CD4-positive, CD25-positive, alpha-beta regulatory T cell (primary cell): ENCODE measurements at regions not wholly inside any gene's neighbourhood (a gene's known extent, or its start where the extent isn't known, plus 50 kb on each side); places are given as distances from the start of the nearest gene placed in this dataset.
A peak's percentile ranks its signal among the peaks of the same experiment; 100 is the strongest.
"Not testable (repeated sequence)": the region's sequence is repeated elsewhere in the genome, so short reads cannot be mapped to it uniquely, and the experiment has no call there.

ENCODE experiments used
- ATAC-seq, 2 donors: fragments of 150-1000 bp; cut with Tn5 transposase; one replicate each; pipeline ENCODE4 v1.10.0; 2021; ENCODE audit warnings: low read depth in 2 of 2, moderate number of reproducible peaks in 2 of 2, moderate library complexity in 1 of 2
- DNase-seq, 3 donors: peaks; one replicate each; pipeline versions ENCODE4 v3.0.0 to v3.0.0-alpha.2; 2012 to 2022; ENCODE audit warnings: mixed read lengths in 1 of 3
- H3K27ac ChIP-seq: one replicate; pipeline ENCODE4 v1.7.0; 2013; ENCODE audit warnings: mild to moderate bottlenecking, low read length; ENCODE audit not compliant: insufficient read depth, poor library complexity, severe bottlenecking
- H3K27me3 ChIP-seq: one replicate; pipeline ENCODE4 v1.7.0; 2013; ENCODE audit warnings: low read length; ENCODE audit not compliant: control insufficient read depth, insufficient read depth
- H3K36me3 ChIP-seq: one replicate; pipeline ENCODE4 v1.7.0; 2013; ENCODE audit warnings: mild to moderate bottlenecking, low read length, moderate library complexity; ENCODE audit not compliant: control insufficient read depth, insufficient read depth
- H3K4me1 ChIP-seq: 2 replicates; pipeline ENCODE4 v1.7.0; 2013; ENCODE audit warnings: mild to moderate bottlenecking, low read length; ENCODE audit not compliant: insufficient read depth, control insufficient read depth, poor library complexity, severe bottlenecking
- H3K4me3 ChIP-seq: one replicate; pipeline ENCODE4 v1.7.0; 2013; ENCODE audit warnings: low read depth, mild to moderate bottlenecking, low read length, moderate library complexity
- H3K9me3 ChIP-seq, 2 experiments: 1 replicate in 1 of 2; 2 replicates in 1 of 2; pipeline ENCODE4 v1.7.0; 2013; ENCODE audit warnings: low read length in 2 of 2, mild to moderate bottlenecking in 1 of 2, moderate library complexity in 1 of 2; ENCODE audit not compliant: control insufficient read depth in 2 of 2
- H3K27ac Mint-ChIP-seq, 3 donors: one replicate each; pipeline ENCODE4 v1.8.0; 2020 to 2022; ENCODE audit warnings: mild to moderate bottlenecking in 3 of 3, mixed read lengths in 3 of 3, moderate library complexity in 2 of 3
- H3K27me3 Mint-ChIP-seq: one replicate; pipeline ENCODE4 v1.8.0; 2022; ENCODE audit warnings: mild to moderate bottlenecking, mixed read lengths
- H3K36me3 Mint-ChIP-seq: one replicate; pipeline ENCODE4 v1.8.0; 2020; ENCODE audit warnings: mixed read lengths
- H3K4me1 Mint-ChIP-seq, 4 donors: one replicate each; pipeline ENCODE4 v1.8.0; 2020 to 2022; ENCODE audit warnings: mixed read lengths in 4 of 4, mild to moderate bottlenecking in 1 of 4
- H3K4me3 Mint-ChIP-seq, 4 donors: one replicate each; pipeline ENCODE4 v1.8.0; 2020 to 2022; ENCODE audit warnings: mild to moderate bottlenecking in 4 of 4, mixed read lengths in 4 of 4, moderate library complexity in 3 of 4
- H3K9me3 Mint-ChIP-seq, 7 donors: one replicate each; pipeline ENCODE4 v1.8.0; 2020 to 2022; ENCODE audit warnings: mixed read lengths in 7 of 7, mild to moderate bottlenecking in 3 of 7, moderate library complexity in 2 of 7

GRCh38 chrX:145393702-145394235 is 146.5 kb downstream of the SPANXN1 start:
- no peaks in the 10 kb centered on the region for H3K4me1 Mint-ChIP-seq
- no peak overlapping the region for H3K4me3 Mint-ChIP-seq
- no peak overlapping the region for H3K27ac ChIP-seq
- DNase-seq (peak in 1 of 3 donors; percentile 4), ATAC-seq (no peak)
- H3K4me1 ChIP-seq = no peaks in the 10 kb centered on the region
- no peaks in the 10 kb centered on the region for H3K9me3 ChIP-seq
- H3K27ac Mint-ChIP-seq = no peak overlapping the region
- H3K27me3 ChIP-seq = no peaks in the 10 kb centered on the region
- no peaks in the 10 kb centered on the region for H3K27me3 Mint-ChIP-seq
- no peak overlapping the region for H3K4me3 ChIP-seq
- H3K36me3 ChIP-seq = no peaks in the 10 kb centered on the region
- peaks cover 0 to 10% (median 0%) of the 10 kb centered on the region in 7 donors for H3K9me3 Mint-ChIP-seq
- no peaks in the 10 kb centered on the region for H3K36me3 Mint-ChIP-seq

- Mint-ChIP-seq H3K4me1 (no peaks in the 10 kb centered on the region), H3K4me3 (no peak overlapping the region), H3K27ac (no peak overlapping the region), H3K9me3 (peaks cover 0 to 8% (median 0%) of the 10 kb centered on the region in 7 donors), H3K27me3 (no peaks in the 10 kb centered on the region), H3K36me3 (no peaks in the 10 kb centered on the region)
- Histone ChIP-seq H3K27me3 (no peaks in the 10 kb centered on the region), H3K9me3 (no peaks in the 10 kb centered on the region), H3K4me3 (no peak overlapping the region), H3K4me1 (no peaks in the 10 kb centered on the region), H3K36me3 (no peaks in the 10 kb centered on the region), H3K27ac (no peak overlapping the region)
- no peak for DNase-seq
- no peak for ATAC-seq
Measured at GRCh38 chrX:145394344-145394743, 147.0 kb downstream of the SPANXN1 start.

GRCh38 chrX:145396612-145397011 is 149.3 kb downstream of the SPANXN1 start:
- no peaks in the 10 kb centered on the region for H3K27me3 Mint-ChIP-seq
- Histone ChIP-seq H3K27me3 (no peaks in the 10 kb centered on the region), H3K36me3 (no peaks in the 10 kb centered on the region), H3K9me3 (no peaks in the 10 kb centered on the region), H3K27ac (no peak overlapping the region), H3K4me3 (no peak overlapping the region), H3K4me1 (no peaks in the 10 kb centered on the region)
- DNase-seq (no peak), ATAC-seq (no peak)
- peaks cover 0 to 7% (median 0%) of the 10 kb centered on the region in 7 donors for H3K9me3 Mint-ChIP-seq
- H3K36me3 Mint-ChIP-seq = no peaks in the 10 kb centered on the region
- H3K27ac Mint-ChIP-seq = no peak overlapping the region
- H3K4me1 Mint-ChIP-seq = no peaks in the 10 kb centered on the region
- H3K4me3 Mint-ChIP-seq = no peak overlapping the region

GRCh38 chrX:145405012-145405411 is 157.7 kb downstream of the SPANXN1 start:
- H3K27me3 Mint-ChIP-seq = no peaks in the 10 kb centered on the region
- ATAC-seq = no peak

GRCh38 chrX:145410622-145411021 is 163.3 kb downstream of the SPANXN1 start:
- H3K27ac ChIP-seq = no peak overlapping the region
- H3K27ac Mint-ChIP-seq = no peak overlapping the region
- H3K9me3 ChIP-seq = no peaks in the 10 kb centered on the region
- H3K4me3 Mint-ChIP-seq = no peak overlapping the region
- H3K27me3 Mint-ChIP-seq = no peaks in the 10 kb centered on the region
- ATAC-seq = no peak
- H3K27me3 ChIP-seq = no peaks in the 10 kb centered on the region
- no peaks in the 10 kb centered on the region for H3K4me1 Mint-ChIP-seq
- no peak for DNase-seq
- peaks cover 0 to 6% (median 0%) of the 10 kb centered on the region in 7 donors for H3K9me3 Mint-ChIP-seq
- no peak overlapping the region for H3K4me3 ChIP-seq
- no peaks in the 10 kb centered on the region for H3K36me3 ChIP-seq
- no peaks in the 10 kb centered on the region for H3K4me1 ChIP-seq
- H3K36me3 Mint-ChIP-seq = no peaks in the 10 kb centered on the region

More at GRCh38 chrX:145405012-145405411, 157.7 kb downstream of the SPANXN1 start:
- Mint-ChIP-seq H3K9me3 (peaks cover 0 to 3% (median 0%) of the 10 kb centered on the region in 7 donors), H3K27ac (no peak overlapping the region), H3K4me3 (no peak overlapping the region), H3K36me3 (no peaks in the 10 kb centered on the region), H3K4me1 (no peaks in the 10 kb centered on the region)
- H3K27ac ChIP-seq = no peak overlapping the region
- H3K27me3 ChIP-seq = no peaks in the 10 kb centered on the region
- no peaks in the 10 kb centered on the region for H3K4me1 ChIP-seq
- no peaks in the 10 kb centered on the region for H3K9me3 ChIP-seq
- no peaks in the 10 kb centered on the region for H3K36me3 ChIP-seq
- no peak overlapping the region for H3K4me3 ChIP-seq
- DNase-seq = peak in 1 of 3 donors; percentile 45

GRCh38 chrX:145436211-145436610 is 188.9 kb downstream of the SPANXN1 start:
- not testable (repeated sequence) for H3K9me3 Mint-ChIP-seq, H3K36me3 Mint-ChIP-seq, H3K27me3 Mint-ChIP-seq

GRCh38 chrX:145464650-145465049 is 217.3 kb downstream of the SPANXN1 start:
- DNase-seq (no peak), ATAC-seq (no peak)
- no peaks in the 10 kb centered on the region for H3K4me1 Mint-ChIP-seq
- no peaks in the 10 kb centered on the region for H3K36me3 ChIP-seq
- no peaks in the 10 kb centered on the region for H3K9me3 ChIP-seq
- no peaks in the 10 kb centered on the region for H3K27me3 ChIP-seq
- H3K27me3 Mint-ChIP-seq = no peaks in the 10 kb centered on the region
- no peak overlapping the region for H3K27ac Mint-ChIP-seq
- no peaks in the 10 kb centered on the region for H3K36me3 Mint-ChIP-seq
- H3K4me3 Mint-ChIP-seq = no peak overlapping the region
- no peaks in the 10 kb centered on the region for H3K4me1 ChIP-seq
- H3K27ac ChIP-seq = no peak overlapping the region
- H3K4me3 ChIP-seq = no peak overlapping the region
- peaks cover 0 to 6% (median 0%) of the 10 kb centered on the region in 7 donors for H3K9me3 Mint-ChIP-seq

More at GRCh38 chrX:145436211-145436610, 188.9 kb downstream of the SPANXN1 start:
- H3K27me3 ChIP-seq, H3K27ac Mint-ChIP-seq, H3K9me3 ChIP-seq, H3K4me3 ChIP-seq, ATAC-seq, H3K4me3 Mint-ChIP-seq, H3K4me1 Mint-ChIP-seq, DNase-seq, H3K36me3 ChIP-seq, H3K27ac ChIP-seq, H3K4me1 ChIP-seq: not testable (repeated sequence)

- H3K4me1 Mint-ChIP-seq = no peaks in the 10 kb centered on the region
- no peaks in the 10 kb centered on the region for H3K36me3 Mint-ChIP-seq
- DNase-seq (no peak), ATAC-seq (no peak)
- Histone ChIP-seq H3K4me3 (no peak overlapping the region), H3K27ac (no peak overlapping the region), H3K36me3 (no peaks in the 10 kb centered on the region), H3K4me1 (no peaks in the 10 kb centered on the region), H3K9me3 (no peaks in the 10 kb centered on the region), H3K27me3 (no peaks in the 10 kb centered on the region)
- H3K27ac Mint-ChIP-seq = no peak overlapping the region
- peaks cover 0 to 7% (median 0%) of the 10 kb centered on the region in 7 donors for H3K9me3 Mint-ChIP-seq
- H3K27me3 Mint-ChIP-seq = no peaks in the 10 kb centered on the region
- H3K4me3 Mint-ChIP-seq = no peak overlapping the region
Measured at GRCh38 chrX:145475725-145476124, 228.4 kb downstream of the SPANXN1 start.
